Thyroid gland (tissue), 4 donors: ENCODE measurements at regions not wholly inside any gene's neighbourhood (a gene's known extent, or its start where the extent isn't known, plus 50 kb on each side); places are given as distances from the start of the nearest gene placed in this dataset.

Experiments
- POLR2A ChIP-seq, 2 donors: fragments of 450-650 bp; IDR thresholded peaks; one replicate each; pipeline ENCODE4 v1.6.1; 2017; ENCODE audit warnings: antibody characterized with exemption in 2 of 2, mild to moderate bottlenecking in 2 of 2, moderate library complexity in 1 of 2
- TF ChIP-seq, protein P1 (sequence below), 6 experiments: fragments of 200-600 bp in 3 of 6; fragments of 450-650 bp in 3 of 6; sonication (generic) in 3 of 6; IDR thresholded peaks; one replicate each; pipeline ENCODE4 v1.5.1; 2016 to 2019; ENCODE audit warnings: antibody characterized with exemption in 6 of 6, mild to moderate bottlenecking in 2 of 6, inconsistent platforms in 1 of 6, moderate library complexity in 1 of 6

GRCh38 chr20:19824861-19825260 lies 66.8 kb downstream of the RIN2 start:
- TF ChIP-seq, protein P1, sequence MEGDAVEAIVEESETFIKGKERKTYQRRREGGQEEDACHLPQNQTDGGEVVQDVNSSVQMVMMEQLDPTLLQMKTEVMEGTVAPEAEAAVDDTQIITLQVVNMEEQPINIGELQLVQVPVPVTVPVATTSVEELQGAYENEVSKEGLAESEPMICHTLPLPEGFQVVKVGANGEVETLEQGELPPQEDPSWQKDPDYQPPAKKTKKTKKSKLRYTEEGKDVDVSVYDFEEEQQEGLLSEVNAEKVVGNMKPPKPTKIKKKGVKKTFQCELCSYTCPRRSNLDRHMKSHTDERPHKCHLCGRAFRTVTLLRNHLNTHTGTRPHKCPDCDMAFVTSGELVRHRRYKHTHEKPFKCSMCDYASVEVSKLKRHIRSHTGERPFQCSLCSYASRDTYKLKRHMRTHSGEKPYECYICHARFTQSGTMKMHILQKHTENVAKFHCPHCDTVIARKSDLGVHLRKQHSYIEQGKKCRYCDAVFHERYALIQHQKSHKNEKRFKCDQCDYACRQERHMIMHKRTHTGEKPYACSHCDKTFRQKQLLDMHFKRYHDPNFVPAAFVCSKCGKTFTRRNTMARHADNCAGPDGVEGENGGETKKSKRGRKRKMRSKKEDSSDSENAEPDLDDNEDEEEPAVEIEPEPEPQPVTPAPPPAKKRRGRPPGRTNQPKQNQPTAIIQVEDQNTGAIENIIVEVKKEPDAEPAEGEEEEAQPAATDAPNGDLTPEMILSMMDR (IDR thresholded peaks at IDR 0.05), result no peak
- TF ChIP-seq POLR2A (IDR thresholded peaks at IDR 0.05), result no peak
